ENCODE measurements at regions not wholly inside any gene's neighbourhood (a gene's known extent, or its start where the extent isn't known, plus 50 kb on each side); places are given as distances from the start of the nearest gene placed in this dataset.

- Histone ChIP-seq H3K4me1 (ENCODE audit: control insufficient read depth, extremely low read depth, insufficient read depth, low read length) (no peaks in the 10 kb centered on the region), H3K4me2 (ENCODE audit: extremely low read depth, insufficient read depth, low read length) (no peak overlapping the region), H3K79me2 (ENCODE audit: control insufficient read depth, insufficient read depth, low read length) (no peaks in the 10 kb centered on the region), H3K9me3 (ENCODE audit: control insufficient read depth, insufficient read depth, low read depth, low read length) (no peaks in the 10 kb centered on the region), H3K36me3 (ENCODE audit: control insufficient read depth, insufficient read depth, low read length) (no peaks in the 10 kb centered on the region), H3K27ac (ENCODE audit: insufficient read depth, low read length) (no peak overlapping the region), H4K20me1 (ENCODE audit: control insufficient read depth, extremely low read depth, insufficient read depth, low read length) (no peaks in the 10 kb centered on the region), H3K27me3 (ENCODE audit: control insufficient read depth, insufficient read depth, low read length) (peaks cover 11% of the 10 kb centered on the region), H3K9ac (ENCODE audit: insufficient read depth, low read length) (no peak overlapping the region), H3K4me3 (replicated peaks in 1 of 4; ENCODE audit: control extremely low read depth in 1 of 4, insufficient read depth in 1 of 4, low read depth in 3 of 4, low read length in 4 of 4) (no peak overlapping the region), H2AFZ (ENCODE audit: low read length) (no peak overlapping the region)
- TF ChIP-seq EZH2 (IDR thresholded peaks at IDR 0.05; ENCODE audit: low read length, missing control alignments) = no peak
- TF ChIP-seq CTCF (conservative IDR thresholded peaks at IDR 0.05 in 1 of 2, IDR thresholded peaks at IDR 0.05 in 1 of 2; ENCODE audit: low read depth in 1 of 2, low read length in 2 of 2) = no peak
- DNase-seq (ENCODE audit: low read depth in 2 of 2) = no peak
Measured at GRCh38 chr5:71938895-71939294, 168.4 kb upstream of the MAP1B start.

GRCh38 chr5:71939452-71940230, 167.6 kb upstream of the MAP1B start:
- no peak for DNase-seq (ENCODE audit: low read depth in 2 of 2)
- TF ChIP-seq CTCF (conservative IDR thresholded peaks at IDR 0.05 in 1 of 2, IDR thresholded peaks at IDR 0.05 in 1 of 2; ENCODE audit: low read depth in 1 of 2, low read length in 2 of 2) (no peak), EZH2 (IDR thresholded peaks at IDR 0.05; ENCODE audit: low read length, missing control alignments) (no peak)
- H2AFZ ChIP-seq (ENCODE audit: low read length) = no peak overlapping the region
- no peaks in the 10 kb centered on the region for H3K36me3 ChIP-seq (ENCODE audit: control insufficient read depth, insufficient read depth, low read length)
- no peak overlapping the region for H3K27ac ChIP-seq (ENCODE audit: insufficient read depth, low read length)
- H3K9me3 ChIP-seq (ENCODE audit: control insufficient read depth, insufficient read depth, low read depth, low read length) = no peaks in the 10 kb centered on the region
- H3K4me2 ChIP-seq (ENCODE audit: extremely low read depth, insufficient read depth, low read length) = no peak overlapping the region
- no peaks in the 10 kb centered on the region for H3K79me2 ChIP-seq (ENCODE audit: control insufficient read depth, insufficient read depth, low read length)
- H3K9ac ChIP-seq (ENCODE audit: insufficient read depth, low read length) = no peak overlapping the region
- peaks cover 11% of the 10 kb centered on the region for H3K27me3 ChIP-seq (ENCODE audit: control insufficient read depth, insufficient read depth, low read length)
- no peak overlapping the region for H3K4me3 ChIP-seq (replicated peaks in 1 of 4; ENCODE audit: control extremely low read depth in 1 of 4, insufficient read depth in 1 of 4, low read depth in 3 of 4, low read length in 4 of 4)
- no peaks in the 10 kb centered on the region for H4K20me1 ChIP-seq (ENCODE audit: control insufficient read depth, extremely low read depth, insufficient read depth, low read length)
- no peaks in the 10 kb centered on the region for H3K4me1 ChIP-seq (ENCODE audit: control insufficient read depth, extremely low read depth, insufficient read depth, low read length)

GRCh38 chr5:71943874-71944273, 163.4 kb upstream of the MAP1B start:
- H4K20me1 ChIP-seq (ENCODE audit: control insufficient read depth, extremely low read depth, insufficient read depth, low read length) = no peaks in the 10 kb centered on the region
- H3K4me2 ChIP-seq (ENCODE audit: extremely low read depth, insufficient read depth, low read length) = no peak overlapping the region
- no peak for DNase-seq (ENCODE audit: low read depth in 2 of 2)
- TF ChIP-seq EZH2 (IDR thresholded peaks at IDR 0.05; ENCODE audit: low read length, missing control alignments) (no peak), CTCF (conservative IDR thresholded peaks at IDR 0.05 in 1 of 2, IDR thresholded peaks at IDR 0.05 in 1 of 2; ENCODE audit: low read depth in 1 of 2, low read length in 2 of 2) (no peak)
- no peak overlapping the region for H3K27ac ChIP-seq (ENCODE audit: insufficient read depth, low read length)
- no peaks in the 10 kb centered on the region for H3K79me2 ChIP-seq (ENCODE audit: control insufficient read depth, insufficient read depth, low read length)
- H3K9ac ChIP-seq (ENCODE audit: insufficient read depth, low read length) = no peak overlapping the region
- H3K4me3 ChIP-seq (replicated peaks in 1 of 4; ENCODE audit: control extremely low read depth in 1 of 4, insufficient read depth in 1 of 4, low read depth in 3 of 4, low read length in 4 of 4) = no peak overlapping the region
- H3K4me1 ChIP-seq (ENCODE audit: control insufficient read depth, extremely low read depth, insufficient read depth, low read length) = no peaks in the 10 kb centered on the region
- no peaks in the 10 kb centered on the region for H3K9me3 ChIP-seq (ENCODE audit: control insufficient read depth, insufficient read depth, low read depth, low read length)
- H2AFZ ChIP-seq (ENCODE audit: low read length) = no peak overlapping the region
- H3K27me3 ChIP-seq (ENCODE audit: control insufficient read depth, insufficient read depth, low read length) = peaks cover 9% of the 10 kb centered on the region
- no peaks in the 10 kb centered on the region for H3K36me3 ChIP-seq (ENCODE audit: control insufficient read depth, insufficient read depth, low read length)
